ENCODE measurements at regions not wholly inside any gene's neighbourhood (a gene's known extent, or its start where the extent isn't known, plus 50 kb on each side); places are given as distances from the start of the nearest gene placed in this dataset.

- Mint-ChIP-seq H3K4me3 (no peak overlapping the region), H3K9me3 (no peaks in the 10 kb centered on the region), H3K27me3 (ENCODE audit: insufficient read depth) (no peaks in the 10 kb centered on the region; the same call in 1 of the 2 replicates), H3K4me1 (ENCODE audit: low read depth) (peaks cover 42% of the 10 kb centered on the region), H3K36me3 (ENCODE audit: low read depth) (peaks cover 50% of the 10 kb centered on the region), H3K27ac (no peak overlapping the region)
- TF ChIP-seq, protein P1, sequence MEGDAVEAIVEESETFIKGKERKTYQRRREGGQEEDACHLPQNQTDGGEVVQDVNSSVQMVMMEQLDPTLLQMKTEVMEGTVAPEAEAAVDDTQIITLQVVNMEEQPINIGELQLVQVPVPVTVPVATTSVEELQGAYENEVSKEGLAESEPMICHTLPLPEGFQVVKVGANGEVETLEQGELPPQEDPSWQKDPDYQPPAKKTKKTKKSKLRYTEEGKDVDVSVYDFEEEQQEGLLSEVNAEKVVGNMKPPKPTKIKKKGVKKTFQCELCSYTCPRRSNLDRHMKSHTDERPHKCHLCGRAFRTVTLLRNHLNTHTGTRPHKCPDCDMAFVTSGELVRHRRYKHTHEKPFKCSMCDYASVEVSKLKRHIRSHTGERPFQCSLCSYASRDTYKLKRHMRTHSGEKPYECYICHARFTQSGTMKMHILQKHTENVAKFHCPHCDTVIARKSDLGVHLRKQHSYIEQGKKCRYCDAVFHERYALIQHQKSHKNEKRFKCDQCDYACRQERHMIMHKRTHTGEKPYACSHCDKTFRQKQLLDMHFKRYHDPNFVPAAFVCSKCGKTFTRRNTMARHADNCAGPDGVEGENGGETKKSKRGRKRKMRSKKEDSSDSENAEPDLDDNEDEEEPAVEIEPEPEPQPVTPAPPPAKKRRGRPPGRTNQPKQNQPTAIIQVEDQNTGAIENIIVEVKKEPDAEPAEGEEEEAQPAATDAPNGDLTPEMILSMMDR (IDR thresholded peaks at IDR 0.05) = no peak
- no peak for DNase-seq
These were observed 164.9 kb downstream of the UTRN start for GRCh38 chr6:144449911-144450597.

- Mint-ChIP-seq H3K27me3 (ENCODE audit: insufficient read depth) (peaks cover 2% of the 10 kb centered on the region; the same call in 1 of the 2 replicates), H3K4me3 (no peak overlapping the region), H3K9me3 (no peaks in the 10 kb centered on the region), H3K4me1 (ENCODE audit: low read depth) (peaks cover 19% of the 10 kb centered on the region), H3K27ac (no peak overlapping the region; the same call in 1 of the 2 replicates), H3K36me3 (ENCODE audit: low read depth) (peaks cover 48% of the 10 kb centered on the region)
- no peak for DNase-seq
- TF ChIP-seq, protein P1 (IDR thresholded peaks at IDR 0.05) = no peak
These were observed 175.4 kb downstream of the UTRN start for GRCh38 chr6:144460327-144461095.

- Mint-ChIP-seq H3K27me3 (ENCODE audit: insufficient read depth) (peaks cover 2% of the 10 kb centered on the region; the same call in 1 of the 2 replicates), H3K4me1 (ENCODE audit: low read depth) (peaks cover 19% of the 10 kb centered on the region), H3K36me3 (ENCODE audit: low read depth) (peaks cover 51% of the 10 kb centered on the region), H3K9me3 (no peaks in the 10 kb centered on the region), H3K4me3 (no peak overlapping the region), H3K27ac (no peak overlapping the region)
- no peak for DNase-seq
- TF ChIP-seq, protein P1 (IDR thresholded peaks at IDR 0.05) = no peak
These were observed 176.9 kb downstream of the UTRN start for GRCh38 chr6:144462058-144462457.

GRCh38 chr6:144466716-144467115, 181.6 kb downstream of the UTRN start:
- H3K36me3 Mint-ChIP-seq (ENCODE audit: low read depth) = peaks cover 32% of the 10 kb centered on the region
- TF ChIP-seq, protein P1 (IDR thresholded peaks at IDR 0.05) = no peak
- DNase-seq = no peak
- H3K4me3 Mint-ChIP-seq = no peak overlapping the region; the same call in 1 of the 2 replicates
- H3K9me3 Mint-ChIP-seq = no peaks in the 10 kb centered on the region
- peaks cover 3% of the 10 kb centered on the region for H3K27me3 Mint-ChIP-seq (ENCODE audit: insufficient read depth)
- peaks cover 22% of the 10 kb centered on the region for H3K4me1 Mint-ChIP-seq (ENCODE audit: low read depth)
- H3K27ac Mint-ChIP-seq = peak overlapping the region; percentile 3

DNA sequence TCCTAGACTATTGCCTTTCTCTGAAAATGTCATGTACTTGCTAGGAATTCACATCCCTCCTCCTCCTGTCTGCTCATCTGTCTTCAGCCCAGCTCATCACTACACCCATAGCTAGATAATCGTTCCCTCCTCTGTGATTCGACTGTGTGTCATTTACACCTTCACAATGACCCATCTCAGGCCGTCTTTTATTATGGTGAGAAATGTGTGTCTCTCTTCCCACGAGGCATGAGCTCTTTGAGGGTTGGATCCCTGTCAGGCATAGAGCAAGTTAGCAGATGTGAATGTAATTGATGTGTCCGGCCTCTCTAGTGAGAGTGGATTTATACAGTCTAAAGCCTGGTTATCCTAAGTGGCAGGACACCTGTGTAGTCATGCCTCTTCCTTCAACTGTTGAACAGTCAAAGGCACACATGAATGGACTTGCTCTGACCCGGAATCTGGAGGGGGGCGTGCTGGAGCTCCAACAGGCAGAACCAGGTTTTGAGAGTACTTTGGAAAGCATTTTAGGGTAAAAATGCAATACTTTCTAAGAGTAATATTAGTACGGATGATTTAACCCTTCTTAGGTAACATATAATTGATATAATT, 182.1 kb downstream of the UTRN start:
- Mint-ChIP-seq H3K27ac (peak overlapping the region; percentile 3), H3K4me1 (ENCODE audit: low read depth) (peaks cover 27% of the 10 kb centered on the region), H3K36me3 (ENCODE audit: low read depth) (peaks cover 29% of the 10 kb centered on the region)

More for the DNA sequence above, 182.1 kb downstream of the UTRN start:
- H3K4me3 Mint-ChIP-seq = no peak overlapping the region
- TF ChIP-seq, protein P1 (IDR thresholded peaks at IDR 0.05) = no peak
- H3K9me3 Mint-ChIP-seq = no peaks in the 10 kb centered on the region
- peaks cover 3% of the 10 kb centered on the region for H3K27me3 Mint-ChIP-seq (ENCODE audit: insufficient read depth)
- DNase-seq = no peak

Data from HFFc6 (cell line).